ENCODE measurements at regions not wholly inside any gene's neighbourhood (a gene's known extent, or its start where the extent isn't known, plus 50 kb on each side); places are given as distances from the start of the nearest gene placed in this dataset.

GRCh38 chr20:39795401-39796272 is 833.5 kb downstream of the DHX35 start:
- TF ChIP-seq CTCF (IDR thresholded peaks at IDR 0.05) (no peak), POLR2A (IDR thresholded peaks at IDR 0.05) (no peak)
